ENCODE measurements at regions not wholly inside any gene's neighbourhood (a gene's known extent, or its start where the extent isn't known, plus 50 kb on each side); places are given as distances from the start of the nearest gene placed in this dataset.
"Not testable (repeated sequence)": the region's sequence is repeated elsewhere in the genome, so short reads cannot be mapped to it uniquely, and the experiment has no call there.

- TF ChIP-seq USF1 (IDR thresholded peaks at IDR 0.05; ENCODE audit: borderline replicate concordance, extremely low read length, insufficient read depth, low read depth, low read length); FOXK2 (IDR thresholded peaks at IDR 0.05); ETV6 (conservative IDR thresholded peaks at IDR 0.05 in 1 of 2, IDR thresholded peaks at IDR 0.05 in 1 of 2; ENCODE audit: borderline replicate concordance in 1 of 2, low read depth in 1 of 2); POLR2A (IDR thresholded peaks at IDR 0.05; ENCODE audit: low read depth, low read length); MEF2A (IDR thresholded peaks at IDR 0.05; ENCODE audit: insufficient read depth, low read depth, low read length); ZNF274 (IDR thresholded peaks at IDR 0.05; ENCODE audit: insufficient read depth, insufficient read length); EZH2 (IDR thresholded peaks at IDR 0.05; ENCODE audit: borderline replicate concordance, control insufficient read depth, low read depth, low read length); EP300 (IDR thresholded peaks at IDR 0.05; ENCODE audit: borderline replicate concordance in 1 of 2, control insufficient read depth in 1 of 2, low read depth in 2 of 2, low read length in 2 of 2); MAX (IDR thresholded peaks at IDR 0.05; ENCODE audit: low read depth, low read length); DPF2 (IDR thresholded peaks at IDR 0.05); TCF7 (IDR thresholded peaks at IDR 0.05; ENCODE audit: borderline replicate concordance); BHLHE40 (IDR thresholded peaks at IDR 0.05; ENCODE audit: borderline replicate concordance in 1 of 2, low read depth in 2 of 2, low read length in 1 of 2); TAF1 (IDR thresholded peaks at IDR 0.05; ENCODE audit: borderline replicate concordance, low read depth, low read length): not testable (repeated sequence)
These were observed 270.8 kb upstream of the PRICKLE1 start for GRCh38 chr12:42860331-42860730.

Data from GM12878 (cell line).